Activated CD4-positive, alpha-beta T cell treated with anti-CD3 and anti-CD28 coated beads, Interleukin-2, amount 10 ng/mL, durations not matched to agents 7 days and 5 days (primary cell): ENCODE measurements at regions not wholly inside any gene's neighbourhood (a gene's known extent, or its start where the extent isn't known, plus 50 kb on each side); places are given as distances from the start of the nearest gene placed in this dataset.

ENCODE experiments used
- CTCF ChIA-PET: fragments of 350-600 bp; sonication (Branson Sonifier 250); formaldehyde crosslinking; loops from one replicate; lab custom pipeline; 2021; ENCODE audit warnings: antibody characterized with exemption; lab: Charles Lee
- POLR2A ChIA-PET: fragments of 350-600 bp; sonication (Branson Sonifier 250); formaldehyde crosslinking; loops from one replicate; lab custom pipeline; 2021; ENCODE audit warnings: antibody characterized with exemption; lab: Charles Lee
- DNase-seq: peaks from one replicate; pipeline ENCODE4 v3.0.0-alpha.2; 2020
- H3K27ac Mint-ChIP-seq: one replicate; pipeline ENCODE4 v1.8.0; 2021; ENCODE audit warnings: mild to moderate bottlenecking, moderate library complexity, mixed read lengths
- H3K27me3 Mint-ChIP-seq: one replicate; pipeline ENCODE4 v1.8.0; 2021; ENCODE audit warnings: mixed read lengths
- H3K36me3 Mint-ChIP-seq: one replicate; pipeline ENCODE4 v1.8.0; 2021; ENCODE audit warnings: low read depth, mixed read lengths
- H3K4me1 Mint-ChIP-seq: one replicate; pipeline ENCODE4 v1.8.0; 2021; ENCODE audit warnings: mixed read lengths
- H3K4me3 Mint-ChIP-seq: one replicate; pipeline ENCODE4 v1.8.0; 2021; ENCODE audit warnings: mild to moderate bottlenecking, moderate library complexity, mixed read lengths
- H3K9me3 Mint-ChIP-seq: one replicate; pipeline ENCODE4 v1.8.0; 2021; ENCODE audit warnings: mixed read lengths

DNA sequence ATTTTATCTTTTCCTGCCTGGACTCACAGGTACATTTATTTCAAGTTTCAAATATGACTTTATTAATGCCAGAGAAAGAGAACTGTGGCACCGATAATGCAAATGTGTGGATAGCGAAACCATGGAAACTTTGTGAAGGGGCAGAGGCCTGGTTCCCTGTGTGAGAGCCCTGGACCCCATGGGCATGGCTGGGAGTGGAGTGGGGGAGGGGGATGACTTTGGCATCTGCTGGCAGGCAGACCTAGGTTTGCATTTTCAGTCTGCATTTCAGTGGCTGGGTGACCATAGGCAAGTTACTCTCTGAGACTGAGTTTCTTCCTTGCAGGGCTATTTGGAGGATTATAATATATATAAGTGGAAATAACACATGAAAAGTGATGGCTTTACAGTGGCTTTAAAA lies 163.8 kb upstream of the TMTC4 start:
- Mint-ChIP-seq H3K27ac (no peak overlapping the region), H3K36me3 (no peaks in the 10 kb centered on the region), H3K4me3 (no peak overlapping the region), H3K27me3 (peaks cover 3% of the 10 kb centered on the region), H3K4me1 (no peaks in the 10 kb centered on the region), H3K9me3 (no peaks in the 10 kb centered on the region)
- POLR2A ChIA-PET, result no interaction called here
- CTCF ChIA-PET, result interaction anchor here (0.6 kb wide), 1 partner anchor 131 kb away, joined by 3 read pairs; no protein-coding TSS in a partner anchor
- DNase-seq, result no peak

DNA sequence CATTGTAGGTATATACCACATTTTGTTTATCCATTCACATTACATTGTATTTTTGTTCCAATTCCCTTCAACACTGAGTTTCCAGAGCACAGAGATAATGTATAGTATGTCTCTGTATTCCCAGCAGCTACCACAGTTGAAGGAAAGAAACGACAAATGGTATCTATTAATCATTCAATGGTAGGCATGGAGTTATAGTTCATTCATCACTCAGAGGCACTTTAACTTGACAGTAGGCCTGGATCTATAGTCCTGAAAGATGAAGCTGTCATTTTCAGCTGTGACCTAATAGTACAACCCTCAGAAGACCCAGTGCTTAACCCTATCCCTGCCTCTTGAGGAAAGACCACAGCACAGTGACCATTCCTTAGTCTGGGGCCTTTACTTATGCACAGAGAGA lies 163.0 kb upstream of the TMTC4 start:
- Mint-ChIP-seq H3K9me3 (no peaks in the 10 kb centered on the region), H3K36me3 (no peaks in the 10 kb centered on the region), H3K4me3 (no peak overlapping the region), H3K27me3 (no peaks in the 10 kb centered on the region), H3K27ac (no peak overlapping the region), H3K4me1 (no peaks in the 10 kb centered on the region)
- DNase-seq, result no peak
- POLR2A ChIA-PET, result no interaction called here
- CTCF ChIA-PET, result no interaction called here

DNA sequence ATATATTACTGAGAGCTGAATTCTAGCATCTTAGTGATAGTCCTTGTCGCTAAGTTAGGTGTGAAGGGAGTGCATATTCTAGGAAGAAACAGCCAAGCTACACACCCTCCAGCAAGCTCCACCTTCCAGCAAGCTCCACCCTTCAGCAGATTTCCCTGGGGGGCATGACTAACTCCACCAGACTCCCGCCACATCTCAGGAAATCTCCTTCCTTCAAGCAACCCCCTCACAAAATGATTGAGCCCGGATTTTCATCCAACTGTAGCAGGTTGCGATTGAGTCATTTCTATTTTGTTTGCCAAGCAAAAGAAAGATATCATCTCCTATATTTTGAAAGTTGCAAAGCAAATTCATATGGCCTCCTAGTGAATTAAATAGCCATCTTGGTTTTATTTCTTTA lies 162.1 kb upstream of the TMTC4 start:
- Mint-ChIP-seq H3K36me3 (no peaks in the 10 kb centered on the region), H3K4me1 (no peaks in the 10 kb centered on the region), H3K9me3 (no peaks in the 10 kb centered on the region), H3K27me3 (no peaks in the 10 kb centered on the region), H3K27ac (no peak overlapping the region), H3K4me3 (no peak overlapping the region)
- no peak for DNase-seq
- CTCF ChIA-PET, result no interaction called here
- POLR2A ChIA-PET, result no interaction called here

- Mint-ChIP-seq H3K9me3 (no peaks in the 10 kb centered on the region), H3K36me3 (no peaks in the 10 kb centered on the region), H3K27ac (no peak overlapping the region), H3K27me3 (no peaks in the 10 kb centered on the region), H3K4me3 (no peak overlapping the region), H3K4me1 (no peaks in the 10 kb centered on the region)
- DNase-seq, result no peak
- CTCF ChIA-PET, result interaction anchor here (0.7 kb wide), 1 partner anchor 38 kb away, joined by 3 read pairs; no protein-coding TSS in a partner anchor
- POLR2A ChIA-PET, result no interaction called here
Measured at GRCh38 chr13:100835695-100836094, 161.1 kb upstream of the TMTC4 start.

- Mint-ChIP-seq H3K27ac (no peak overlapping the region), H3K4me1 (no peaks in the 10 kb centered on the region), H3K9me3 (no peaks in the 10 kb centered on the region), H3K4me3 (no peak overlapping the region), H3K27me3 (no peaks in the 10 kb centered on the region), H3K36me3 (no peaks in the 10 kb centered on the region)
- no peak for DNase-seq
- POLR2A ChIA-PET, result no interaction called here
- CTCF ChIA-PET, result no interaction called here
Measured at GRCh38 chr13:100833427-100833826, 158.8 kb upstream of the TMTC4 start.

- DNase-seq, result no peak
- ChIA-PET CTCF (no interaction called here), POLR2A (interaction anchor here (0.6 kb wide), 1 partner anchor 192 kb away, joined by 3 read pairs; no protein-coding TSS in a partner anchor)
Measured at GRCh38 chr13:100828226-100828625, 153.6 kb upstream of the TMTC4 start.

DNA sequence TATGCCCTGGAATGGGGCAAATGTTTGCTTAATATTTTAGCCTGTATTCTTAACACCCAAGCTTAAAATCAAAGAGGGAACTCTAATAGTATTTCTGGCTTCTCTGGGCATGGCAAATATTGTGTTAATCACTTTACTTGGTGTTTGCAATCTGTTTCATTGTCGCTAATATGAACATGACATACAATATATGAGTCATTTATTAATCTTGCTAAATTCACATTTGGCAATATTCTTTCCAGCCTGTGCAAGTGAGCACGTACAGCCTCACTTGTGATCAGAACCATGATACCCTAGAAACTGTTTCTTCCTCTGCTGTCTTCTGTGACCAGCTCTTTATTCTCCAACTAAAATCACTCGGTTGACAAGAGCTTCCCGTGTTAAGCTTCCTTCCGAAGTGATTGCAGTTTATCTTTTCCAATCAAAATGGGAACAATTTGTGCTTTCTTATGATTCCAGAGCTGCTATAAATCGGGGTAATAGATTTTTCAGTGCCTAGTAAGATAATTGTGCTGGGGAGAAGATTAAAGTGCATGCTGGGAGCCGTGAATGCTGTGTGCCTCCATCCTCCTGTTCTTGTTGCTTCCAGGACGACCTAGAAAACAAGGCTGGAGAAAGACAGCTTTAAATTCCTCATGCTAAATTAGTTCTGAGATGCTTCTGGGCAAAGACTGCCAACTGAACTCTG lies 153.0 kb upstream of the TMTC4 start:
- H3K27ac Mint-ChIP-seq, result no peak overlapping the region
- no peaks in the 10 kb centered on the region for H3K36me3 Mint-ChIP-seq
- POLR2A ChIA-PET, result interaction anchor here (0.6 kb wide), 1 partner anchor 192 kb away, joined by 3 read pairs; no protein-coding TSS in a partner anchor
- no peaks in the 10 kb centered on the region for H3K9me3 Mint-ChIP-seq
- H3K27me3 Mint-ChIP-seq, result peaks cover 7% of the 10 kb centered on the region
- H3K4me3 Mint-ChIP-seq, result no peak overlapping the region
- CTCF ChIA-PET, result no interaction called here
- no peaks in the 10 kb centered on the region for H3K4me1 Mint-ChIP-seq
- no peak for DNase-seq

More at GRCh38 chr13:100828226-100828625, 153.6 kb upstream of the TMTC4 start:
- peaks cover 7% of the 10 kb centered on the region for H3K27me3 Mint-ChIP-seq
- H3K4me3 Mint-ChIP-seq, result no peak overlapping the region
- no peak overlapping the region for H3K27ac Mint-ChIP-seq
- H3K9me3 Mint-ChIP-seq, result no peaks in the 10 kb centered on the region
- no peaks in the 10 kb centered on the region for H3K4me1 Mint-ChIP-seq
- no peaks in the 10 kb centered on the region for H3K36me3 Mint-ChIP-seq

DNA sequence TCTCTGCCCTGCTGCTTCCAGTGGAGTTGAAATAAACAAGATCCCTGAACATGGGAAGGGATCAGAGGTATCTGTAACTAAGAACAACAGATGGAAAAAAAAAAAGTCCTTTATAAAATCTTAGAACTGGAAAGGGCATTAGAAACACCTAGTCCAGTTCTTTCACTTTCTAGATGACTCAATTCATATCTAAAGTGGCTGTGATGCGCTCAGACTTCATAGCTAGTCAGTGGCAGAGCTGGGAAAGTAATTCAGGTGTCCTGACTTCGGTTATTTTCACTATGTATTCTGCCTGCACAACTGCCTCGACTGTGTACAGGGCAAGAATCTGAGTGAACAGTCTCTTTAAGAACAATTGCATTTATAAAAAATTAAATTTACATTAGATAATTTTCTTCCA lies 151.8 kb upstream of the TMTC4 start:
- CTCF ChIA-PET, result no interaction called here
- H3K9me3 Mint-ChIP-seq, result no peaks in the 10 kb centered on the region

GRCh38 chr13:100825557-100825956 lies 151.0 kb upstream of the TMTC4 start:
- Mint-ChIP-seq H3K9me3 (no peaks in the 10 kb centered on the region), H3K27ac (no peak overlapping the region), H3K4me3 (no peak overlapping the region), H3K27me3 (peaks cover 7% of the 10 kb centered on the region), H3K4me1 (no peaks in the 10 kb centered on the region), H3K36me3 (no peaks in the 10 kb centered on the region)
- POLR2A ChIA-PET, result no interaction called here
- CTCF ChIA-PET, result no interaction called here
- no peak for DNase-seq

More for the DNA sequence above, 151.8 kb upstream of the TMTC4 start:
- POLR2A ChIA-PET, result no interaction called here
- Mint-ChIP-seq H3K4me3 (no peak overlapping the region), H3K36me3 (no peaks in the 10 kb centered on the region), H3K27me3 (peaks cover 7% of the 10 kb centered on the region), H3K4me1 (no peaks in the 10 kb centered on the region), H3K27ac (no peak overlapping the region)
- DNase-seq, result no peak

DNA sequence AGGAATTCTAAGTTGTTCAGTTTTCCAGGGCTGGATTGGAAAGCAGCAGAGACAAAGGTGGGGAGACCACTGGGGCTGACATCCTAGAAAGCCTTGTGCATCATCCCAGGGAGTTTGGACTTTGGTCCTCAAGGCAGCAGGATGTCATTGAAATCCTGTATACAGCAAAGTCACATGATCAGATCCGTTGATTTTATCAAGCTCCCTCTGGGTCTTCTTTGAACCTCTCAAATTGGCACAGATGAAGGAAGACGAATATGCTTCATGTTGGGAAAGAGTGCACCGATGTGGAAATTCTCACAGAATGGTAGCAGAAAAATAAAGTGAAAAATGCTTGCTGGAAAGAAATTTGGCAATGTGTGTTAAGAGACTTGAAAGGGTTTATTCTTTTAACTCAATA lies 149.8 kb upstream of the TMTC4 start:
- ChIA-PET CTCF (no interaction called here), POLR2A (no interaction called here)
- Mint-ChIP-seq H3K27me3 (peaks cover 10% of the 10 kb centered on the region), H3K36me3 (no peaks in the 10 kb centered on the region), H3K27ac (no peak overlapping the region), H3K4me1 (no peaks in the 10 kb centered on the region), H3K9me3 (no peaks in the 10 kb centered on the region), H3K4me3 (no peak overlapping the region)
- no peak for DNase-seq

- ChIA-PET CTCF (no interaction called here), POLR2A (no interaction called here)
- no peaks in the 10 kb centered on the region for H3K9me3 Mint-ChIP-seq
- H3K36me3 Mint-ChIP-seq, result no peaks in the 10 kb centered on the region
- no peak overlapping the region for H3K27ac Mint-ChIP-seq
- DNase-seq, result no peak
- H3K4me1 Mint-ChIP-seq, result no peaks in the 10 kb centered on the region
- H3K4me3 Mint-ChIP-seq, result no peak overlapping the region
- peaks cover 14% of the 10 kb centered on the region for H3K27me3 Mint-ChIP-seq
Measured at GRCh38 chr13:100823448-100823847, 148.9 kb upstream of the TMTC4 start.

GRCh38 chr13:100822871-100823443 lies 148.4 kb upstream of the TMTC4 start:
- ChIA-PET CTCF (no interaction called here), POLR2A (no interaction called here)
- peaks cover 14% of the 10 kb centered on the region for H3K27me3 Mint-ChIP-seq
- H3K4me1 Mint-ChIP-seq, result no peaks in the 10 kb centered on the region
- DNase-seq, result no peak
- no peak overlapping the region for H3K27ac Mint-ChIP-seq
- no peak overlapping the region for H3K4me3 Mint-ChIP-seq
- H3K9me3 Mint-ChIP-seq, result no peaks in the 10 kb centered on the region
- H3K36me3 Mint-ChIP-seq, result no peaks in the 10 kb centered on the region

DNA sequence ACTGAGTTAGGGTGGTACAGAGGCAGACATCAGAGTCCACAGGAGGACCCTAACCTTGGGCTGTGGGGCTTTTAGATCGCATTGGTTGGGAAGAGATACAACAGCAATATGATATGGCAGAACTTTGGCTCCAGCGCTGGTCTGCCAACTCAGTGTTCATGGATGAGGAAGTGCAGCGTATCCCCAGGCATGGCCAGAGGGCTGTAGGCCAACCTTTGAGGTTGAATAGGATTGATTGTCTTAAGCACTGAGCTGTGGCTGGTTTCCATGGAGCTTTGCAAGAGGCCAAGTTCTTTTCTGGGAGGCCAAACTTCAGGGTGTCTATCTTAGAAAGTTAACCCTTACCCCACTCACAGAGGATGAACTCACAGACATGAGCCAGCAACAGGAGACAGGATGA lies 144.1 kb upstream of the TMTC4 start:
- no peaks in the 10 kb centered on the region for H3K36me3 Mint-ChIP-seq
- H3K4me3 Mint-ChIP-seq, result no peak overlapping the region
- H3K27ac Mint-ChIP-seq, result no peak overlapping the region

More for the DNA sequence above, 144.1 kb upstream of the TMTC4 start:
- Mint-ChIP-seq H3K4me1 (no peaks in the 10 kb centered on the region), H3K9me3 (no peaks in the 10 kb centered on the region), H3K27me3 (peaks cover 9% of the 10 kb centered on the region)
- DNase-seq, result no peak
- ChIA-PET CTCF (interaction anchor here (1.1 kb wide), 1 partner anchor 21 kb away, joined by 3 read pairs; no protein-coding TSS in a partner anchor), POLR2A (no interaction called here)
